HG03565 (cell line): ENCODE measurements at regions not wholly inside any gene's neighbourhood (a gene's known extent, or its start where the extent isn't known, plus 50 kb on each side); places are given as distances from the start of the nearest gene placed in this dataset.

Experiments used
- ATAC-seq: cut with Tn5 transposase; IDR thresholded peaks from one replicate; pipeline ENCODE4 v1.9.1; 2021; ENCODE audit warnings: mild to moderate bottlenecking, moderate library complexity; ENCODE audit not compliant: unreplicated experiment

- no peak for ATAC-seq
Observed at GRCh38 chr4:22336822-22337221, 179.0 kb downstream of the ADGRA3 start.

DNA sequence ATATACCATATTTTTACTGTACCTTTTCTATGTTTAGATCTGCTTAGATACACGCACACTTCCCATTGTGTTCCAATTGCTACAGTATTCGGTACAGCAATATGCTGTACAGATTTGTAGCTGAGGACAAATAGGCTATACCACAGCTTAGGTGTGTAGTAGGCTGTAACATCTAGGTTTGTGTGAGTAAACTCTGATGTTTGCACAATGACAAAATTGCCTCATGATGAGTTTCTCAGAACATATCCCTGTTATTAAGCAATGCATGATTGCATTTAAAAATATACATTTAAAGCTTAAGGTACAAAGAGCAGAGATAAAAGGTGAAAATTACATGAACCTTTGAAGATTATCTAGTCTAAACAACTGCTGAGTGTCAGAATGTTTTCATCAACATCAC lies 181.7 kb downstream of the ADGRA3 start:
- ATAC-seq = no peak

- no peak for ATAC-seq
Observed at GRCh38 chr4:22324422-22324821, 191.4 kb downstream of the ADGRA3 start.

- no peak for ATAC-seq
Observed at GRCh38 chr4:22323691-22324090, 192.2 kb downstream of the ADGRA3 start.

DNA sequence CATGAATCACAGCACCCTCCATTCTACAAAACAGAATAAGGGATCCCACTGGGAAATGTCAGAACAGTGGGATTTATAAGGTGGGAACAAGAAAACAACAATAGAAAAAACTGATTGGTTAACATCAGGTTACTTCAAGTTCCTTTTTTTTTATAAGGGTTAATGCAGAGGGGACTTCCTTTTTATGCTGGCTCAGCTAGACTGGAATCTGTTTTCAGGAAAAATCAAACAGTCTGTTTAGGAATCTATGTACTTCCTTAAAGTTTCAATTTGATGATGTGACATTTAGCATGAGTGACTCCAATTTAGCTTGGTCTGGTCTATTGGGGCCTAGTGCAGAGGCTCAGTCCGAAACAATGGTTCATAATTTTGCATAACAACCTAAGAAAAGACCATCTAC lies 192.9 kb downstream of the ADGRA3 start:
- ATAC-seq = no peak

GRCh38 chr4:22315628-22316027 lies 200.2 kb downstream of the ADGRA3 start:
- ATAC-seq = no peak

DNA sequence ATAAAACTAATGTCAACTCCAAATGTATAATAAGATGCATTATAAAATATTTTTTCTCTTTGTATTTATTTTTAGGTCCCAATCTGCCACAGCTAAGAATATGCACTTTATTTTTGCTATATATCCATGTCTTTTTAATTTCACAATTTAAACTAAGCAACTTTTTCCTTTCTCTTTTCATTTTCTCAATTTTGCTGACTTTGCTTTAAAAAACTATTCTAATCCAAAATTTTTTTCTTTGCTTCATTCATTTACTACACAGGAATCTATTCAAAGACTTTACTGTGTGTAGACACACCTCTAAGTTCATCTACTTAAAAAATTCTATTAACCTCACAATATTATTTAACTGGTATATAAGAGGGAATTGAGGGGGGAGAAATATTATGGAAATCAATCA lies 201.9 kb downstream of the ADGRA3 start:
- ATAC-seq = no peak

GRCh38 chr4:22312113-22312512 lies 203.8 kb downstream of the ADGRA3 start:
- no peak for ATAC-seq

GRCh38 chr4:22301253-22301652 lies 214.6 kb downstream of the ADGRA3 start:
- no peak for ATAC-seq

DNA sequence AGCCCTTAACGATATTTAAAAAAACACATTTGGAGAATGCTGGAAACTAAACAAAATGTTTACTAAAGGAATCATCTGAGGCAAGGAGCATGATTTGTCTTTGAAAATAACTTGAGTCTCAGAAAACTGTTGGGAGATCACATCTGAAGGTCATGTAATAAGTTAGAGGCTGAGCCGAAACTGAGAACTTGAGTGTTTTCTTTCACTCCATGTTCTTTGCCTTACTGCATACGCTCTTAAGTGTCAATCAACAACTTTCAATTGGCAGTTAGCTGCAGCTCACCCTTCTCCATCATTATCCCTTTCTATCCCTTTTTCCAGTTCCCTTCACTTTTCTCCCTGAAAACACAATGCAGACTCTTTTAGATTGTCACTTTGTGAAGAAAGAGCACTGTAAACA lies 216.2 kb downstream of the ADGRA3 start:
- ATAC-seq = no peak

DNA sequence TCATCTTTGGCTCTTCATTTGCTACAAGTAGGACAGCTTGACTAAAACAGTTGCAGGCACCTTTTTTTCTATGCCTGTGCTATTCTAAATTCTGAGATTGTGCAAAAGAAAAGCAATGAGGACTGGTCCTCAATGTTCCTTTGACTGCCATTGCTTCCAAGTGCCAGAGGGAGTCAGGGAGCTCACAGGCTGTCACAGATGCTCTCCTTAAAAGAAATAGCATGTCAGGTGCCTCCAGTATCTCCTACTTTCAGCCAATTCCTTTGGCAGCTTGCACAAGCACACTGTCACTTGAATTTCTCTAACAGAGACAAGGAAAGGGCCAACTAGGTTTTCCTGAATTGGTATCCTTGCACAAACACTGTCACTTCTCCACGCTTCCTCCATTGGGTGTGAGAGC lies 228.2 kb downstream of the ADGRA3 start:
- ATAC-seq = no peak

DNA sequence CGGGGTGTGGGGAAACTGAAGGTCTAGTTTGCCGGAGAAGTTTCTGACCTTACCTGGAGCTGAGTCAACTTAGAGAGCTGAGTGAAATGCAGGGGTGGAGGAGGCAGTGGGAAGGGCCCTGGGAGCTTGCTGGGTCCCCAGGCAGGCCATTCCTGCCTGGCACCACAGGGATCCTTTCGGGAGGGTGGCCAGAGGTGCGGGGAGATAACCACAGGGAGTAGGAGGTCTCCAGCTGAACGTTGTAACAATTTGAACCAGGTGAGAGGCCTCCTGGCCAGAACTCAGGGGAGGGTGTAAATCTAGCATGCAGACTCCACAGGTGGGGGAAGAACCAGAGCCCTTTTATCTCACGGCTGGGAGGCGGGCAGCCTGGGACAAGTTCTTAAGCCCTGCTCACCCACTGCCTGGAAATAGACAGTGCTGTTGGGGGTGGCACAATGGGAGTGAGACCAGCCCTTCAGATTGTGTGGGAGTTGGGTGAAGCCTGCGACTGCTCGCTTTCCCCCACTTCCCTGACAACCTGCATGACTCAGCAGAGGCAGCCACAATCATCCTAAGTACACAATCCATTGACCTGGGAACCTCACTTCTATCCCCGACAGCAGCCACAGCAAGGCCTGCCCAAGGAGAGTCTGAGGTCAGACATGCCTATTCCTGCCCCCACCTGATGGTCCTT lies 247.4 kb downstream of the ADGRA3 start:
- ATAC-seq = no peak

- ATAC-seq = no peak
Observed at GRCh38 chr4:22264261-22264660, 251.6 kb downstream of the ADGRA3 start.

- no peak for ATAC-seq
Observed at GRCh38 chr4:22253431-22253830, 262.4 kb downstream of the ADGRA3 start.

DNA sequence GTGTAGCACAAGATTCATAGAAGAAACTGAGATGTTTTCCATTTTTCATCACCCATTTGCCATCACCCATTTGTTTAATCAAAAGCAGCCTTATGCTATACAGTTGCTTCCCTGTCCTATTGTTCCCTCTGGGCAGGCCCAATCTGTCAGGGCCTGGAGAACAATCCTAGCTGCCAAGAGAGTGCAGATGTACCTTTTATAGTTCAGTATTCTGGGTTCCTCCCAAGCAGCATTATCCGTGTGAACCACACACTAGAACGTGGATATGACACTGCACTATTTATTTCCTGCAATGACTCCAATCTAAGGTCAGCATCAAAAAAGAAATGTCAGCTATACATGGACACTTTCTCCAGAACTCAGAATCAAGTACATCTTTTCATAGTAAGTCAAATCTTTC lies 269.0 kb downstream of the ADGRA3 start:
- no peak for ATAC-seq

GRCh38 chr4:22245294-22245693 lies 270.6 kb downstream of the ADGRA3 start:
- ATAC-seq = no peak

- no peak for ATAC-seq
Observed at GRCh38 chr4:22241415-22241814, 274.5 kb downstream of the ADGRA3 start.

DNA sequence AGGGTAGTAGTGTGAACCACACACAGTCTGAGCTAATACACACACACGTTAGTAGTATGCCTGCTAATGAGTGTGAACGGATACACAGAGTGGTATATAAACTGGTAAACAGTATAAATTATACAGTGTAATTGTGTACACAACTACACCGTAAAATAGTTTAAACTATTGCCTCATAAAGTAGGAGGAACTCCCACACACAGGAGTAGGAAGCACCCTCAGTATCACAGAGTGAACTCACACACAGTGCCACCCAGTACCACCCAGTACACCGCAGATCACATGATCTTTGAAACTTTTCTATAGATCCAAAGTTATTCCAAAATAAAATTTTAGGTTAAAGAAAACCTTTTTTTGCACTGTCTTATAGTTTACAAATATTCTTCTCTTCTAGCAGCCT lies 275.1 kb downstream of the ADGRA3 start:
- no peak for ATAC-seq

GRCh38 chr4:22238742-22239141 lies 277.1 kb downstream of the ADGRA3 start:
- ATAC-seq = no peak

DNA sequence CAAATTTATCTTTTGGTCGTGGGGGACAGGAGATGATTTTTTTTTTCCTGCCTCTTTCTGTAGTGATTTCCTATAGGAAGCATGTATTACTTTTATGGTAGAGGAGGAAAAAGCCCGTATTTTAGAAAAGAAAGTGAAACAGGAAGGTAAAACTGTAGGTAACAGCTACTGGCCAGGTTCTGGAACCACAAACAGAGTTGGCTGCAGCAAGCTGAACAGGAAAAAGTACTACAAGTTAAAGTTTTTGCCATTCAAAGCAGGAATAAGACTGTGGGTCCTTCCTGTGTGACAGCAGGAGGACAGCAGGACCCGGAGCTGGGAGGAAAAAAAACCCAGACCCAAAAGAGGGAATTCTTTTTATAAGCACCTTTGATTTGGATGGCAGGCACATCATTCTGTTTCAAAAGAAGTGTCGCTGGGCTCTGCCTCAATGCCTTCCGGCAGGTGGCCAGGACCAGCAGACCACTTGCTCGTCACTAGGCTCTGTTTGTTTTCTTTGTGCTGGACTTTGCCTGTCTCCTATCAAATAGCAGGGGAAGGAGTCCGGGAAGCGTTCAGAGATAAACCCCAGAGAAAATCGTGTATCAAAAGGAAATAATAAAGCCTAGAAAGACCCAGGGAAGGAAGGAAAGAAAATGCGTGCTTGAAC lies 277.9 kb downstream of the ADGRA3 start:
- no peak for ATAC-seq

GRCh38 chr4:22237155-22237751 lies 278.6 kb downstream of the ADGRA3 start:
- ATAC-seq = no peak

GRCh38 chr4:22235698-22236097 lies 280.2 kb downstream of the ADGRA3 start:
- ATAC-seq = no peak
